ENCODE measurements at regions not wholly inside any gene's neighbourhood (a gene's known extent, or its start where the extent isn't known, plus 50 kb on each side); places are given as distances from the start of the nearest gene placed in this dataset.

DNA sequence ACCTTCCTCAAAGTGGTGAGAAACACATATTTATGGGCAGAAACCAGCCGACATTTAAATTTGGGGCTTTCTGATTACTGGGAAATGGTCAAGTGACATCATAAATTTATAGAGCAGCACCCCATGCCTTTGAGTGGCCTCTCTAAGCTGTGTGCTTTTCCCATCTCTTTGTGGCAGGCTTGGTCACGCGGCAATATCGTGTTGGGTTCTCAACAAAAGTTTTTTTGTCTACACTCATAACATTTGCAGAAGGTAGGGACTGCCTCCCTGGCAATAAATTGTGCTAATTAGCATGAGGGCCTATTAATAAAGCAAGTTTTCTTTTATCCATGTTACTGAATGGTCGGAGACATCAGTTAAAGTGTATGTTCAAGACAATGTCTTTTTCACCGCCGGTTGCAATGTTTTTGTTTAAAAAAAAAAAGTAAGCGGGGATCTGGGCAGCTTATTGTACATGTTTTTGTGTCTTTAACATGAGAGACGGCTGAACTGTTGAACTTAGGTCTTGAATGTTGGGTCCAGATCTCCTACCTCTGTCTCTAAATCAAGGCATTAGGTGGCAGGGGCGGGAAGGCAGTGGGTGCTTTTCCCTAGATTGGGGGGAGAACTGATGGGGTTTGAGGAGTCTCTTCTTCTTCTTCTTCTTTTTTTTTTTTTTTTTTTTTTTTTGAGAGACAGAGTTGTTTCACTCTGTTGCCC, 193.3 kb downstream of the PHETA1 start:
- H3K27me3 ChIP-seq (replicated peaks; ENCODE audit: insufficient read depth): no peaks in the 10 kb centered on the region
- no peaks in the 10 kb centered on the region for H3K9me3 ChIP-seq
- H3K4me3 ChIP-seq: no peak overlapping the region
- H3K27ac ChIP-seq: no peak overlapping the region
- DNase-seq (ENCODE audit: low spot score): no peak
- ATAC-seq (ENCODE audit: insufficient number of reproducible peaks, low FRiP score, low read depth): no peak
- TF ChIP-seq CTCF (IDR thresholded peaks at IDR 0.05): no peak
- no peaks in the 10 kb centered on the region for H3K36me3 ChIP-seq
- H3K4me1 ChIP-seq (ENCODE audit: control insufficient read depth in 1 of 2, low read depth in 2 of 2): no peaks in the 10 kb centered on the region

GRCh38 chr12:111174961-111175345, 193.9 kb downstream of the PHETA1 start:
- Histone ChIP-seq H3K9me3 (no peaks in the 10 kb centered on the region), H3K27me3 (replicated peaks; ENCODE audit: insufficient read depth) (no peaks in the 10 kb centered on the region), H3K4me1 (ENCODE audit: control insufficient read depth in 1 of 2, low read depth in 2 of 2) (no peaks in the 10 kb centered on the region), H3K4me3 (no peak overlapping the region), H3K36me3 (no peaks in the 10 kb centered on the region), H3K27ac (no peak overlapping the region)
- TF ChIP-seq CTCF (IDR thresholded peaks at IDR 0.05): no peak
- DNase-seq (ENCODE audit: low spot score) (no peak), ATAC-seq (ENCODE audit: insufficient number of reproducible peaks, low FRiP score, low read depth) (no peak)

DNA sequence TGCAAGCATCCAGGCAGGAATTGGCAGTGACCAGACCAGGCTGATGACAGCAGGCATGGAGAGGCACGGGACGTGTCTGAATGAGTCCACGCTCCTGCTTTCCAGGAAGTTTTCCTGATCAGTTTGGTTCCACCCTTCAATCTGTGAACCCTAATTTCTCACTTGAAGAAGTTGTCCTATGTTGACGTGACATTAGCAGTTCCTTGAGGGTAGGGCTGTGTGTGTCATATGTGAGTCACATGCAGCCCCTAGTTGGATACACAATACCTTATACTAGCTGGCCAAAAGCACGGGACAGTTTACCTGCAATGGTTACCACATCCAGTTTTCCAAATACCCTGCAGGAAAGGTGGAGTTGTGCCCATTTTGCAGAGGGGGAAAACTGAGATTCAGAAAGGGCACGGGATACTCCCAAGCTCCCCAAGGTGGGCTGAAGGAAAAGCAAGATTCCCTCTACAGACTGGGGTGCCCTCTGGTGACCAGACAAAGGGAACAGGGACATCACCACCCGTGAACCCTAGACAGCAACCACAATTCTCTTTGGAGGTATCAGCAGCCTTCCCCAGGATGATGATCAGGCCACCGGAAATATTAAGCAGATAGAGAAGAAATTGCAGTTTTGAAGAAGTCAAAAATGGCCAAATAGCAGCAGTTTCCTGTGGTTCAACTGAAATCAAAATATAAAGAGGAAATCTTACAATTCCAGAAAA, 194.5 kb downstream of the PHETA1 start:
- DNase-seq (ENCODE audit: low spot score) (no peak), ATAC-seq (ENCODE audit: insufficient number of reproducible peaks, low FRiP score, low read depth) (no peak)
- no peaks in the 10 kb centered on the region for H3K36me3 ChIP-seq
- H3K27ac ChIP-seq: no peak overlapping the region
- no peaks in the 10 kb centered on the region for H3K9me3 ChIP-seq
- no peak overlapping the region for H3K4me3 ChIP-seq
- no peaks in the 10 kb centered on the region for H3K4me1 ChIP-seq (ENCODE audit: control insufficient read depth in 1 of 2, low read depth in 2 of 2)
- TF ChIP-seq CTCF (IDR thresholded peaks at IDR 0.05): no peak
- H3K27me3 ChIP-seq (replicated peaks; ENCODE audit: insufficient read depth): no peaks in the 10 kb centered on the region

DNA sequence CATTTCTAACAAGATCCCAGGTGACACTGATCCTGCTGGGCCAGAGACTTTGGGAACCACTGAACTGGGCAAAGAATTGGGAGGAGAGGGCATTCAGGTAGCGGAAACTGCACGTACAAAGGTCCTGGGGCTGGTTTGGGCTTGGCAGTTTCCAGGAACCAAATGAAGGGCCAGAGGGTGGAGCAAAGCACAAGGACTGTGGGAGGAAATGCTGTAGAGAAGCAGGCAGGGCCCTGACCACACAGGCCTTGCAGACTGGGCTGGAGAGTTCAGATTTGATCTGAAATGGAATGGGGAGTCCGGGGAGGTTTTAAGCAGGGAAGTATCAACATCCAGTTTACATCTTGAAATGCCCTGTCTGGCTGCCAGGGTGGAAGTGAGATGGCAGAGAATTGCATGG, 195.1 kb downstream of the PHETA1 start:
- H3K9me3 ChIP-seq: no peaks in the 10 kb centered on the region
- H3K4me1 ChIP-seq (ENCODE audit: control insufficient read depth in 1 of 2, low read depth in 2 of 2): no peaks in the 10 kb centered on the region
- TF ChIP-seq CTCF (IDR thresholded peaks at IDR 0.05): no peak
- H3K4me3 ChIP-seq: no peak overlapping the region
- no peaks in the 10 kb centered on the region for H3K36me3 ChIP-seq
- no peak for ATAC-seq (ENCODE audit: insufficient number of reproducible peaks, low FRiP score, low read depth)
- no peak overlapping the region for H3K27ac ChIP-seq
- H3K27me3 ChIP-seq (replicated peaks; ENCODE audit: insufficient read depth): no peaks in the 10 kb centered on the region
- no peak for DNase-seq (ENCODE audit: low spot score)

DNA sequence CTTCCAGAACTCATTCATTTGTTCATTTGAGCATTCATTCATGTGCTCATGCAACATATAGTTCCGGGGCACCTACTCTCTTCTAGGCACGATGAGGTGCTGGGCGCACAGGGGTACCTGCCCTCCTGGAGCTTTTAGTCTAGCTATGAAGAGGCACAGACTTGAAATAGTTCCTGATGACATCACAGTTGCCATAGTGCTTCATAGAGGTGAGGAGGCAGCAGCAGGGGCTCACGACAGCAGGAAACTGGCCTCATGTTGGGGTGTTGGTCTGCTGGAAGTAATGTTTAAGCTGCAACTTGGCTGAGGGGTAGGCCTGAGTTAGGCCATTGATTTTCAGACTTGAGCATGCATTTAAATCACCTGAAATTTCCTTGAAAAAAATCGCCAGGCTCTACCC, 195.5 kb downstream of the PHETA1 start:
- H3K9me3 ChIP-seq: no peaks in the 10 kb centered on the region
- ATAC-seq (ENCODE audit: insufficient number of reproducible peaks, low FRiP score, low read depth) (no peak), DNase-seq (ENCODE audit: low spot score) (no peak)
- H3K4me1 ChIP-seq (ENCODE audit: control insufficient read depth in 1 of 2, low read depth in 2 of 2): no peaks in the 10 kb centered on the region
- H3K27ac ChIP-seq: no peak overlapping the region
- no peak overlapping the region for H3K4me3 ChIP-seq
- no peaks in the 10 kb centered on the region for H3K36me3 ChIP-seq
- no peak for TF ChIP-seq CTCF (IDR thresholded peaks at IDR 0.05)
- H3K27me3 ChIP-seq (replicated peaks; ENCODE audit: insufficient read depth): no peaks in the 10 kb centered on the region

All from thoracic aorta (tissue), 2 donors.